GM12878 (cell line): ENCODE measurements at regions not wholly inside any gene's neighbourhood (a gene's known extent, or its start where the extent isn't known, plus 50 kb on each side); places are given as distances from the start of the nearest gene placed in this dataset.

Experiments used
- ATAC-seq: fragments of 200-7000 bp; cut with Tn5 transposase; 3 replicates; pipeline ENCODE4 v1.9.1; 2020; ENCODE audit warnings: mild to moderate bottlenecking, moderate library complexity
- BruUV-seq: library from RNA; stranded (reverse); fragments of 400-500 nt; replicated peaks from 2 replicates; lab custom pipeline; 2021; lab: Mats Ljungman, UMichigan
- CTCF ChIA-PET: fragments of 300-600 bp; sonication (Branson Sonifier 250); formaldehyde crosslinking; extraction: SDS; loops from one replicate; lab custom pipeline; 2021; ENCODE audit warnings: inconsistent platforms; lab: Yijun Ruan, JAX
- POLR2A ChIA-PET: fragments of 350-600 bp; formaldehyde crosslinking; extraction: SDS; loops from one replicate; lab custom pipeline; 2021; ENCODE audit warnings: inconsistent platforms; lab: Charles Lee
- RAD21 ChIA-PET: fragments of 300-600 bp; sonication (Branson Sonifier 250); formaldehyde crosslinking; loops from one replicate; lab custom pipeline; 2023; ENCODE audit warnings: antibody characterized with exemption; ENCODE audit not compliant: unreplicated experiment; lab: Charles Lee
- SMC1A ChIA-PET: fragments of 300-600 bp; sonication (Branson Sonifier 250); formaldehyde crosslinking; loops from one replicate; lab custom pipeline; 2023; ENCODE audit not compliant: unreplicated experiment, uncharacterized antibody; lab: Charles Lee
- DNase-seq: peaks from one replicate; pipeline ENCODE4 v3.0.0-alpha.2; 2011; ENCODE audit warnings: low read depth, low spot score
- FAIRE-seq: peaks from 3 replicates; lab custom pipeline; 2011; peaks lifted over from hg19 to GRCh38; lab: Jason Lieb, UNC
- H2AFZ ChIP-seq: 2 replicates; pipeline ENCODE4 v1.6.0; 2011; ENCODE audit warnings: low read depth, low read length, control low read depth; ENCODE audit not compliant: control insufficient read depth
- H3K27ac ChIP-seq: 2 replicates; pipeline ENCODE4 v1.5.1; 2011; ENCODE audit warnings: control low read depth; ENCODE audit not compliant: control insufficient read depth, insufficient read depth
- H3K27me3 ChIP-seq, 2 experiments: replicated peaks in 1 of 2; 2 replicates each; pipeline versions ENCODE4 v1.6.0 to v1.6.1; 2011; ENCODE audit warnings: low read length in 1 of 2; ENCODE audit not compliant: control insufficient read depth in 2 of 2, insufficient read depth in 2 of 2
- H3K36me3 ChIP-seq, 2 experiments: 2 replicates each; pipeline ENCODE4 v1.5.1; 2011; ENCODE audit warnings: low read length in 1 of 2; ENCODE audit not compliant: control insufficient read depth in 2 of 2, insufficient read depth in 2 of 2
- H3K4me1 ChIP-seq: 2 replicates; pipeline ENCODE4 v1.6.1; 2011; ENCODE audit warnings: mild to moderate bottlenecking, low read length, moderate library complexity, mixed read lengths; ENCODE audit not compliant: control insufficient read depth, insufficient read depth
- H3K4me2 ChIP-seq: 2 replicates; pipeline ENCODE4 v1.6.0; 2011; ENCODE audit warnings: control low read depth; ENCODE audit not compliant: control insufficient read depth, insufficient read depth
- H3K4me3 ChIP-seq: fragments of 200-600 bp; sonication (generic); 2 replicates; pipeline ENCODE4 v1.5.1; 2016
- H3K79me2 ChIP-seq: 2 replicates; pipeline ENCODE4 v1.6.0; 2011; ENCODE audit warnings: low read length; ENCODE audit not compliant: control insufficient read depth, insufficient read depth
- H3K9ac ChIP-seq: 2 replicates; pipeline ENCODE4 v1.8.0; 2011; ENCODE audit warnings: low read length, control low read depth, mixed read lengths; ENCODE audit not compliant: control insufficient read depth, insufficient read depth
- H3K9me3 ChIP-seq: replicated peaks from 3 replicates; pipeline ENCODE4 v1.5.1; 2011; ENCODE audit warnings: mild to moderate bottlenecking, low read length; ENCODE audit not compliant: control insufficient read depth, insufficient read depth
- H4K20me1 ChIP-seq: 2 replicates; pipeline ENCODE4 v1.6.0; 2011; ENCODE audit not compliant: control insufficient read depth, insufficient read depth
- BACH1 ChIP-seq: fragments of 450-650 bp; IDR thresholded peaks from 2 replicates; pipeline ENCODE4 v1.6.1; 2017; ENCODE audit warnings: mild to moderate bottlenecking, borderline replicate concordance
- BCL11A ChIP-seq: IDR thresholded peaks from 2 replicates; pipeline ENCODE4 v1.6.1; 2011; ENCODE audit warnings: low read depth, low read length
- EZH2 ChIP-seq: IDR thresholded peaks from 2 replicates; pipeline ENCODE4 v1.6.1; 2012; ENCODE audit warnings: low read depth, mild to moderate bottlenecking, control low read depth, inconsistent platforms, low read length, borderline replicate concordance; ENCODE audit not compliant: control insufficient read depth
- FOXK2 ChIP-seq: fragments of 450-650 bp; IDR thresholded peaks from 2 replicates; pipeline ENCODE4 v1.6.1; 2017; ENCODE audit warnings: mild to moderate bottlenecking, moderate library complexity
- LARP7 ChIP-seq: fragments of 450-650 bp; IDR thresholded peaks from 2 replicates; pipeline ENCODE4 v1.6.1; 2017; ENCODE audit warnings: mild to moderate bottlenecking
- MLLT1 ChIP-seq: fragments of 450-650 bp; IDR thresholded peaks from 2 replicates; pipeline ENCODE4 v1.6.1; 2016; ENCODE audit warnings: mild to moderate bottlenecking
- PKNOX1 ChIP-seq: fragments of 450-650 bp; IDR thresholded peaks from 2 replicates; pipeline ENCODE4 v1.6.1; 2016; ENCODE audit warnings: mild to moderate bottlenecking
- SIN3A ChIP-seq: IDR thresholded peaks from 2 replicates; pipeline ENCODE4 v1.6.1; 2012; ENCODE audit warnings: low read depth, low read length, improper control_type of control experiment
- SKIL ChIP-seq: fragments of 450-650 bp; IDR thresholded peaks from 2 replicates; pipeline ENCODE4 v1.6.1; 2017; ENCODE audit warnings: mild to moderate bottlenecking, low read depth, inconsistent platforms; ENCODE audit not compliant: poor library complexity, severe bottlenecking
- SMARCA5 ChIP-seq: fragments of 450-650 bp; IDR thresholded peaks from 2 replicates; pipeline ENCODE4 v1.6.1; 2017; ENCODE audit warnings: mild to moderate bottlenecking
- SPI1 ChIP-seq: IDR thresholded peaks from 2 replicates; pipeline ENCODE4 v1.6.1; 2011; ENCODE audit warnings: low read depth, mild to moderate bottlenecking, low read length, moderate library complexity, borderline replicate concordance; ENCODE audit not compliant: insufficient read depth
- TBL1XR1 ChIP-seq: IDR thresholded peaks from 2 replicates; pipeline ENCODE4 v1.6.1; 2012; ENCODE audit warnings: low read depth, low read length, improper control_type of control experiment
- ZNF687 ChIP-seq: fragments of 450-650 bp; IDR thresholded peaks from 2 replicates; pipeline ENCODE4 v1.6.1; 2017; ENCODE audit warnings: mild to moderate bottlenecking, moderate library complexity
- WGBS: methylation state at CpG from one replicate; pipeline ENCODE4 v1.1.6; 2016; ENCODE audit warnings: low lambda C conversion rate; ENCODE audit not compliant: insufficient replicate concordance, insufficient coverage; ENCODE audit errors: missing lambda C conversion rate; 5-methylcytosine and 5-hydroxymethylcytosine counted together
- in situ Hi-C: fragments of 300-500 bp; cut with MboI; formaldehyde crosslinking; loops from 9 replicates; pipeline ENCODE4 v1.14.3; 2018; ENCODE audit warnings: mixed read lengths
- intact Hi-C: fragments of 100-400 bp; cut with micrococcal nuclease; formaldehyde crosslinking; loops from one replicate; pipeline ENCODE4 v1.14.2; 2022; ENCODE audit not compliant: unreplicated experiment

- no peaks in the 10 kb centered on the region for H3K27me3 ChIP-seq
- H3K4me3 ChIP-seq, result no peak overlapping the region
- no peak for FAIRE-seq
- WGBS, result 0% methylated on average over 3 of the region's 3 CpGs
- no peak overlapping the region for H3K9ac ChIP-seq
- in situ Hi-C loops (no loop called here), intact Hi-C loops (no loop called here)
- no peaks in the 10 kb centered on the region for H3K36me3 ChIP-seq
- no peak for ATAC-seq
- no TSS peak for BruUV-seq
- RAD21 ChIA-PET, result no interaction called here
- no peak for TF ChIP-seq SIN3A
- TF ChIP-seq ZNF687, result no peak
- TF ChIP-seq SMARCA5, result no peak
- no peak for TF ChIP-seq BCL11A
- no peak for TF ChIP-seq BACH1
- TF ChIP-seq PKNOX1, result no peak
- TF ChIP-seq SPI1, result no peak
- TF ChIP-seq FOXK2, result no peak
- TF ChIP-seq TBL1XR1, result no peak
- TF ChIP-seq LARP7, result no peak
- TF ChIP-seq EZH2, result no peak
- no peak for TF ChIP-seq MLLT1
- TF ChIP-seq SKIL, result no peak
- TF ChIP-seq, all 136 proteins: peak for 0
- Histone ChIP-seq H3K79me2 (no peaks in the 10 kb centered on the region), H3K4me1 (no peaks in the 10 kb centered on the region), H2AFZ (no peak overlapping the region), H3K4me2 (no peak overlapping the region), H3K27ac (no peak overlapping the region), H3K9me3 (no peaks in the 10 kb centered on the region; the same call in 2 of the 3 replicates), H4K20me1 (no peaks in the 10 kb centered on the region)
- ChIA-PET CTCF (interaction anchor here (0.6 kb wide), 1 partner anchor 296 kb away, joined by 3 read pairs; no protein-coding TSS in a partner anchor), SMC1A (no interaction called here), POLR2A (no interaction called here)
- DNase-seq, result no peak
Measured at GRCh38 chr16:48865520-48865919, 255.5 kb upstream of the N4BP1 start.
